ENCODE measurements at regions not wholly inside any gene's neighbourhood (a gene's known extent, or its start where the extent isn't known, plus 50 kb on each side); places are given as distances from the start of the nearest gene placed in this dataset.

- peak; percentile 69 for TF ChIP-seq CTCF (IDR thresholded peaks at IDR 0.05)
Measured at GRCh38 chr6:1554476-1555310, 55.0 kb upstream of the FOXC1 start.

GRCh38 chr6:1558388-1558787, 51.3 kb upstream of the FOXC1 start:
- no peak for TF ChIP-seq CTCF (IDR thresholded peaks at IDR 0.05)

Data from LNCAP (cell line).